ENCODE measurements at regions not wholly inside any gene's neighbourhood (a gene's known extent, or its start where the extent isn't known, plus 50 kb on each side); places are given as distances from the start of the nearest gene placed in this dataset.

GRCh38 chr11:79794057-79794456, 353.2 kb upstream of the TENM4 start:
- Histone ChIP-seq H3K27me3 (ENCODE audit: low read depth, low read length) (no peaks in the 10 kb centered on the region), H3K36me3 (ENCODE audit: control insufficient read depth in 1 of 2, insufficient read depth in 2 of 2, low read length in 2 of 2) (no peaks in the 10 kb centered on the region), H3K9me3 (ENCODE audit: control insufficient read depth in 1 of 2, low read length in 2 of 2) (no peaks in the 10 kb centered on the region), H3K27ac (ENCODE audit: low read length) (no peak overlapping the region), H3K4me1 (ENCODE audit: control insufficient read depth in 1 of 2, insufficient read depth in 2 of 2, low read length in 2 of 2) (no peaks in the 10 kb centered on the region), H3K4me3 (ENCODE audit: low read depth in 1 of 2, low read length in 2 of 2) (no peak overlapping the region)

DNA sequence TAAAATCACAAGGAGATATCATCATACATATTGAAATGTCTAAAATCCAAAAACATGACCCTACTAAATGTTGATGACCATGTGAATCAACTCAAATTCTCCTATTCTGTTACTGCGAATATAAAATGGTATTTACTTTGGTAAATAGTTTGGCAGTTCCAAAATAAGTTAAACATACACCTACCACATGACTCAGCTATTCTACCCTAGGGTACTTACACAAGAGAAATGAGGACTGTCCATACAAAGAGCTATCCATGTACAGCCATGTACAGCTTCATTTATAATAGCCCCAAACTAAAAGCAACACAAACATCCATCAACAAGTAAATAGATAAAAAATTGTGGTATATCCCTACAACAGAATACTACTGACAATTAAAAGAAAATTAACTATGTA, 346.1 kb upstream of the TENM4 start:
- Histone ChIP-seq H3K9me3 (ENCODE audit: control insufficient read depth in 1 of 2, low read length in 2 of 2) (no peaks in the 10 kb centered on the region), H3K4me3 (ENCODE audit: low read depth in 1 of 2, low read length in 2 of 2) (no peak overlapping the region), H3K36me3 (ENCODE audit: control insufficient read depth in 1 of 2, insufficient read depth in 2 of 2, low read length in 2 of 2) (no peaks in the 10 kb centered on the region), H3K27me3 (ENCODE audit: low read depth, low read length) (no peaks in the 10 kb centered on the region), H3K27ac (ENCODE audit: low read length) (no peak overlapping the region), H3K4me1 (ENCODE audit: control insufficient read depth in 1 of 2, insufficient read depth in 2 of 2, low read length in 2 of 2) (no peaks in the 10 kb centered on the region)

GRCh38 chr11:79783833-79784232, 343.0 kb upstream of the TENM4 start:
- H3K9me3 ChIP-seq (ENCODE audit: control insufficient read depth in 1 of 2, low read length in 2 of 2): no peaks in the 10 kb centered on the region
- H3K27me3 ChIP-seq (ENCODE audit: low read depth, low read length): no peaks in the 10 kb centered on the region
- H3K36me3 ChIP-seq (ENCODE audit: control insufficient read depth in 1 of 2, insufficient read depth in 2 of 2, low read length in 2 of 2): no peaks in the 10 kb centered on the region
- no peaks in the 10 kb centered on the region for H3K4me1 ChIP-seq (ENCODE audit: control insufficient read depth in 1 of 2, insufficient read depth in 2 of 2, low read length in 2 of 2)
- H3K4me3 ChIP-seq (ENCODE audit: low read depth in 1 of 2, low read length in 2 of 2): no peak overlapping the region
- H3K27ac ChIP-seq (ENCODE audit: low read length): no peak overlapping the region

DNA sequence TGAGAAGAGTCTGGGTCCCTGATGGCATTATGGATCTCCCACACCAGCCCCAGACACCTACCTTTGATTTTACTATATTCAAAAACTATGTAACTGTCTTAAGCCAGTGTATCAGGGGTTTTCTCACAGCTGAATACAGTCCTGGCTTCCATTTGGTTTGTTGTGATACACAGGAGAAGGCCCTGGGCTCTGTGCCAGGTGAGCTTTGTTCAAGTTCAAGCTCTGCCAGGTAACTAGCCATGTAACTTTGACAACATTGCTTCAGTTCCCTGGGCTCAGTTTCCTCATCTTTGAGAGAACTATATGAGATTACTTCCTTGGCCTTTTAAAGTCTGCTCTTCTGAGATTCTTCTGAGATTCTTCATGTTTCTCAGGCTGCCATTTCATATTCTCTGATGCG, 327.5 kb upstream of the TENM4 start:
- no peaks in the 10 kb centered on the region for H3K4me1 ChIP-seq (ENCODE audit: control insufficient read depth in 1 of 2, insufficient read depth in 2 of 2, low read length in 2 of 2)
- no peaks in the 10 kb centered on the region for H3K36me3 ChIP-seq (ENCODE audit: control insufficient read depth in 1 of 2, insufficient read depth in 2 of 2, low read length in 2 of 2)
- H3K27ac ChIP-seq (ENCODE audit: low read length): no peak overlapping the region
- no peaks in the 10 kb centered on the region for H3K27me3 ChIP-seq (ENCODE audit: low read depth, low read length)
- no peak overlapping the region for H3K4me3 ChIP-seq (ENCODE audit: low read depth in 1 of 2, low read length in 2 of 2)
- H3K9me3 ChIP-seq (ENCODE audit: control insufficient read depth in 1 of 2, low read length in 2 of 2): no peaks in the 10 kb centered on the region

DNA sequence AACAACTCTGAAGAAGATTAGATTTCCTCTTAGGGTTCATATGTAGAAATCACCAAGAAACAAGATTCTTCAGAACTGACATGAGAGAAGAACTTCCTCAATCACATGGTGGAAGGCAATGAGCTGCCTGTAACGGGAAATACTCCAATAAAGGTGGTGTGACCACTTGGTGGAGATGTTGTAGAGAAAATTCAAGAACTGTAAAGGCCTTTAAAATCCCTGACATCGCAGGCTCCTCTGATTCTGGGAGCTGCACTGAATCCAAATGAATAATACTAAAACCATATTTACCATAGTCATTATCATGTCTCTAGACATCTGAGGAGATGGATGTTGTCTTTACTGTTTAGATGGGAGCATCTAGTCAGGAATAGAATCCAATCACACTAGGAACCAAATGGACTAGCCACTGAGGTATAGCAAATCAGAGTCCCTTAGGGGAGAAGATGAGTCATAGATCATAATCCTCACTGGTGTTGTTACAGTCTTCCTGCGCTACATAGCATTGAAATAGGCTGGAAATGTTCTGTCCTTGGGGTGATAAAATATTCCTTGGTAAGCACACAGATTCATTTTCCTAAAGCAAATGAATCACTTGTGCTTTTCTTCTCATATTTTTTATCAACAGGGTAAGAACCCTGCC, 321.6 kb upstream of the TENM4 start:
- H3K4me1 ChIP-seq (ENCODE audit: control insufficient read depth in 1 of 2, insufficient read depth in 2 of 2, low read length in 2 of 2): no peaks in the 10 kb centered on the region
- H3K27ac ChIP-seq (ENCODE audit: low read length): no peak overlapping the region
- H3K36me3 ChIP-seq (ENCODE audit: control insufficient read depth in 1 of 2, insufficient read depth in 2 of 2, low read length in 2 of 2): no peaks in the 10 kb centered on the region
- H3K4me3 ChIP-seq (ENCODE audit: low read depth in 1 of 2, low read length in 2 of 2): no peak overlapping the region
- H3K27me3 ChIP-seq (ENCODE audit: low read depth, low read length): no peaks in the 10 kb centered on the region
- no peaks in the 10 kb centered on the region for H3K9me3 ChIP-seq (ENCODE audit: control insufficient read depth in 1 of 2, low read length in 2 of 2)

- H3K9me3 ChIP-seq (ENCODE audit: control insufficient read depth in 1 of 2, low read length in 2 of 2): peaks cover 0 to 2% of the 10 kb centered on the region in 2 donors
- no peaks in the 10 kb centered on the region for H3K27me3 ChIP-seq (ENCODE audit: low read depth, low read length)
- H3K4me3 ChIP-seq (ENCODE audit: low read depth in 1 of 2, low read length in 2 of 2): no peak overlapping the region
- no peaks in the 10 kb centered on the region for H3K36me3 ChIP-seq (ENCODE audit: control insufficient read depth in 1 of 2, insufficient read depth in 2 of 2, low read length in 2 of 2)
- H3K27ac ChIP-seq (ENCODE audit: low read length): no peak overlapping the region
- no peaks in the 10 kb centered on the region for H3K4me1 ChIP-seq (ENCODE audit: control insufficient read depth in 1 of 2, insufficient read depth in 2 of 2, low read length in 2 of 2)
Measured at GRCh38 chr11:79758325-79758724, 317.5 kb upstream of the TENM4 start.

- H3K4me3 ChIP-seq (ENCODE audit: low read depth in 1 of 2, low read length in 2 of 2): no peak overlapping the region
- no peaks in the 10 kb centered on the region for H3K4me1 ChIP-seq (ENCODE audit: control insufficient read depth in 1 of 2, insufficient read depth in 2 of 2, low read length in 2 of 2)
- H3K36me3 ChIP-seq (ENCODE audit: control insufficient read depth in 1 of 2, insufficient read depth in 2 of 2, low read length in 2 of 2): no peaks in the 10 kb centered on the region
- no peak overlapping the region for H3K27ac ChIP-seq (ENCODE audit: low read length)
- no peaks in the 10 kb centered on the region for H3K27me3 ChIP-seq (ENCODE audit: low read depth, low read length)
- no peaks in the 10 kb centered on the region for H3K9me3 ChIP-seq (ENCODE audit: control insufficient read depth in 1 of 2, low read length in 2 of 2)
Measured at GRCh38 chr11:79747406-79747805, 306.6 kb upstream of the TENM4 start.

GRCh38 chr11:79744941-79745340, 304.1 kb upstream of the TENM4 start:
- no peaks in the 10 kb centered on the region for H3K27me3 ChIP-seq (ENCODE audit: low read depth, low read length)
- H3K27ac ChIP-seq (ENCODE audit: low read length): no peak overlapping the region
- H3K4me1 ChIP-seq (ENCODE audit: control insufficient read depth in 1 of 2, insufficient read depth in 2 of 2, low read length in 2 of 2): no peaks in the 10 kb centered on the region
- no peak overlapping the region for H3K4me3 ChIP-seq (ENCODE audit: low read depth in 1 of 2, low read length in 2 of 2)
- H3K9me3 ChIP-seq (ENCODE audit: control insufficient read depth in 1 of 2, low read length in 2 of 2): no peaks in the 10 kb centered on the region
- no peaks in the 10 kb centered on the region for H3K36me3 ChIP-seq (ENCODE audit: control insufficient read depth in 1 of 2, insufficient read depth in 2 of 2, low read length in 2 of 2)

DNA sequence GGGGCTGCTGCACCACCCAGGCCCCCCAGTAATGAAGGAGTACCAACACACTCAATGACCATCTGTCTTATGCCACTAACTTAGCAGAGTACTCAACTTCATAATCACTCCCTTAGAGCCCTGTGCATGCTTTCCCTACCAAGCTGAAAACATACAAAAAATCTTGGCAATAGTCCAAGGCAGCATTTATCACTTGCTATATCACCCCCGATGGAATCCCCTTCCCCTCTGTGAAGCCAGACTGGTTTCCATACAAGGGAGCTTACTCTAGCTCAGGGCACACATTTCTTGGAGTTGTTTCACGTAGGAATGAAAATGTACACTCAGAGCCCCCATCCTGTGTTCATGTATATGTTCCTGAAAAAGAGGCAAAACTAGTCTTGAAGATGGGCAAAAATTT, 301.3 kb upstream of the TENM4 start:
- Histone ChIP-seq H3K4me3 (ENCODE audit: low read depth in 1 of 2, low read length in 2 of 2) (no peak overlapping the region), H3K27ac (ENCODE audit: low read length) (no peak overlapping the region), H3K36me3 (ENCODE audit: control insufficient read depth in 1 of 2, insufficient read depth in 2 of 2, low read length in 2 of 2) (no peaks in the 10 kb centered on the region), H3K4me1 (ENCODE audit: control insufficient read depth in 1 of 2, insufficient read depth in 2 of 2, low read length in 2 of 2) (no peaks in the 10 kb centered on the region), H3K27me3 (ENCODE audit: low read depth, low read length) (no peaks in the 10 kb centered on the region), H3K9me3 (ENCODE audit: control insufficient read depth in 1 of 2, low read length in 2 of 2) (no peaks in the 10 kb centered on the region)

DNA sequence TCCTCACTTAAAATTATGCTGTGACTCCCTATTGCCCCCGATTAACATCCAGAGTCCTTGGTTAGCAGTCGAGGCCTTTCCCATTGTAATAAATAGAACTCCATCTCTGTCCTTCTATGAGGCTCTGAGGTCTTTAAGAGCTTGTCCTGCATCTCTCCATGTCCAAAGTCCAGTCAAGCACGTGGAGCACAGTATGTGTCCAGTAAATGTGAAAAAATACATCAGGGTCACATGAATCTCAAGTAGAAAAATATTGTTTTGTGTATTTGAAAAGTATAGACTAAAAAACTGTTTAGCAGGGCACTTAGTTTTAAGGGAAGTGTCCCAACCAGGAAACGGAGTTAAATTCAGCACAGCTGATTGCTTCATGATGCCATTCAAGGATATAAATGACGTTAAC, 298.8 kb upstream of the TENM4 start:
- Histone ChIP-seq H3K27ac (ENCODE audit: low read length) (no peak overlapping the region), H3K27me3 (ENCODE audit: low read depth, low read length) (no peaks in the 10 kb centered on the region), H3K4me1 (ENCODE audit: control insufficient read depth in 1 of 2, insufficient read depth in 2 of 2, low read length in 2 of 2) (no peaks in the 10 kb centered on the region), H3K4me3 (ENCODE audit: low read depth in 1 of 2, low read length in 2 of 2) (no peak overlapping the region), H3K9me3 (ENCODE audit: control insufficient read depth in 1 of 2, low read length in 2 of 2) (no peaks in the 10 kb centered on the region), H3K36me3 (ENCODE audit: control insufficient read depth in 1 of 2, insufficient read depth in 2 of 2, low read length in 2 of 2) (no peaks in the 10 kb centered on the region)

DNA sequence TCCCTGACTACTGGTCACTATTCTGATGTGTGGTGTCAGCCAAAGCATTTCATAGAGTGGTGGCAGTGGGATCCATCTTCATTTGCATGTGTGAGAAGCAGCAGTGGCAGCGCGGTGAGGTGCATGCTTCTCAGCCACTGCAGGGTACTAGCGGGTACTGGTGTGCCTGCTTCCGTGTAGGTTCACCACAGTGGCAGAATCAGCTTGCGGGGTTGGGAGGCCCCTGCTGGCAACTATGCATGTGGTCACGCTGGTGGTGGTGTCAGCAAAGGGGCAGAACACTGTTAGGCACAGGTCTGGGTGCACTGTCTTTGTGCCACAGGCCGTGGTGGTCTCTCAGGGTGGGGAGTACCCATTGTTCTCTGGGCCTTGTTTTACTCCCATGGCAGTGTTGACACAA, 286.4 kb upstream of the TENM4 start:
- Histone ChIP-seq H3K9me3 (ENCODE audit: control insufficient read depth in 1 of 2, low read length in 2 of 2) (peaks cover 0 to 4% of the 10 kb centered on the region in 2 donors), H3K4me1 (ENCODE audit: control insufficient read depth in 1 of 2, insufficient read depth in 2 of 2, low read length in 2 of 2) (no peaks in the 10 kb centered on the region), H3K27me3 (ENCODE audit: low read depth, low read length) (no peaks in the 10 kb centered on the region), H3K27ac (ENCODE audit: low read length) (no peak overlapping the region), H3K4me3 (ENCODE audit: low read depth in 1 of 2, low read length in 2 of 2) (no peak overlapping the region), H3K36me3 (ENCODE audit: control insufficient read depth in 1 of 2, insufficient read depth in 2 of 2, low read length in 2 of 2) (no peaks in the 10 kb centered on the region)

DNA sequence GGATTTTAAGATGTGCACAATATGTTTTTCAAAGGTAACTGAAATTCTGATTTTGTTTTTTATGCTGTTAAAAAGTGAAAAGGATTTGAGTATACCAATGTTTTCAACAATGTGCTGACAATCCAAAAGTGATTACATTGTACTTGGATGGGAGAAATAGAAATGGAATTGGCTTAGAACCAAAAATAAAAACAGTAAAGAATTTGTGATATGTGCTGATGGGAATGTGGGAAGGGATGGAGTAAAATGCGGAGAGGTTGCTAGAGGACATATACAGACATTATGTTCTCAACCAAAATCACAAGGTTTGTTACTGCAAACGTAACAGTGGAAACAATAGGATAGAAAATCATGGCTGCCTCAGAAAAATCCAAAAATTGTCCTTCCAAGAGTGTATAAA, 279.3 kb upstream of the TENM4 start:
- H3K4me3 ChIP-seq (ENCODE audit: low read depth in 1 of 2, low read length in 2 of 2): no peak overlapping the region
- no peaks in the 10 kb centered on the region for H3K4me1 ChIP-seq (ENCODE audit: control insufficient read depth in 1 of 2, insufficient read depth in 2 of 2, low read length in 2 of 2)
- H3K27ac ChIP-seq (ENCODE audit: low read length): no peak overlapping the region
- no peaks in the 10 kb centered on the region for H3K36me3 ChIP-seq (ENCODE audit: control insufficient read depth in 1 of 2, insufficient read depth in 2 of 2, low read length in 2 of 2)
- no peaks in the 10 kb centered on the region for H3K9me3 ChIP-seq (ENCODE audit: control insufficient read depth in 1 of 2, low read length in 2 of 2)
- H3K27me3 ChIP-seq (ENCODE audit: low read depth, low read length): no peaks in the 10 kb centered on the region

Measured in muscle layer of duodenum (tissue), 2 donors.